Panc1 (cell line): ENCODE measurements at regions not wholly inside any gene's neighbourhood (a gene's known extent, or its start where the extent isn't known, plus 50 kb on each side); places are given as distances from the start of the nearest gene placed in this dataset.

ENCODE experiments used
- ATAC-seq: fragments of 200-7000 bp; cut with Tn5 transposase; 2 replicates; pipeline ENCODE4 v1.9.1; 2020; ENCODE audit warnings: mild to moderate bottlenecking, moderate library complexity
- BruUV-seq: library from RNA; stranded (reverse); fragments of 400-500 nt; replicated peaks from 2 replicates; lab custom pipeline; 2021; lab: Mats Ljungman, UMichigan
- CTCF ChIA-PET: fragments of 300-600 bp; sonication (Branson Sonifier 250); formaldehyde crosslinking; loops from one replicate; lab custom pipeline; 2022; ENCODE audit warnings: antibody characterized with exemption; lab: Charles Lee
- POLR2A ChIA-PET: fragments of 300-600 bp; sonication (Branson Sonifier 250); formaldehyde crosslinking; loops from one replicate; lab custom pipeline; 2022; ENCODE audit warnings: antibody characterized with exemption; lab: Charles Lee
- DNase-seq: peaks from one replicate; pipeline ENCODE4 v3.0.0-alpha.2; 2010; ENCODE audit warnings: low read depth, low spot score
- H3K27ac ChIP-seq: 2 replicates; pipeline ENCODE4 v1.5.1; 2011; ENCODE audit warnings: mild to moderate bottlenecking, low read length, inconsistent platforms
- H3K27me3 ChIP-seq: fragments of 200-500 bp; sonication (Bioruptor generic); 2 replicates; pipeline ENCODE4 v1.6.0; 2014; ENCODE audit warnings: low read length, inconsistent platforms; ENCODE audit not compliant: control insufficient read depth, insufficient read depth
- H3K36me3 ChIP-seq: fragments of 200-500 bp; sonication (Bioruptor generic); 2 replicates; pipeline ENCODE4 v1.5.1; 2014; ENCODE audit warnings: inconsistent platforms, mild to moderate bottlenecking, low read length, moderate library complexity; ENCODE audit not compliant: control insufficient read depth, insufficient read depth
- H3K4me1 ChIP-seq: 2 replicates; pipeline ENCODE4 v1.5.1; 2011; ENCODE audit warnings: inconsistent platforms, mild to moderate bottlenecking, low read length, moderate library complexity; ENCODE audit not compliant: control insufficient read depth, insufficient read depth
- H3K4me3 ChIP-seq, 2 experiments: 2 replicates each; pipeline ENCODE4 v1.5.1; 2011 to 2012; ENCODE audit warnings: low read depth in 2 of 2, low read length in 2 of 2, mild to moderate bottlenecking in 2 of 2, inconsistent platforms in 1 of 2, moderate library complexity in 1 of 2
- H3K9me3 ChIP-seq: fragments of 200-500 bp; sonication (Bioruptor generic); 2 replicates; pipeline ENCODE4 v1.5.1; 2014; ENCODE audit warnings: low read depth, mild to moderate bottlenecking, inconsistent platforms, low read length, moderate library complexity; ENCODE audit not compliant: control insufficient read depth, insufficient read depth
- POLR2AphosphoS5 ChIP-seq: IDR thresholded peaks from 2 replicates; pipeline ENCODE4 v1.6.1; 2012; ENCODE audit warnings: mild to moderate bottlenecking, low read depth, low read length, moderate library complexity
- REST ChIP-seq, 2 experiments: IDR thresholded peaks; 2 replicates each; pipeline ENCODE4 v1.6.1; 2011 to 2012; ENCODE audit warnings: low read depth in 2 of 2, control low read depth in 1 of 2, low read length in 1 of 2, mild to moderate bottlenecking in 1 of 2, moderate library complexity in 1 of 2; ENCODE audit not compliant: insufficient read depth in 1 of 2
- SIN3A ChIP-seq: IDR thresholded peaks from 2 replicates; pipeline ENCODE4 v1.6.1; 2012; ENCODE audit warnings: low read depth, mild to moderate bottlenecking, low read length, moderate library complexity, borderline replicate concordance; ENCODE audit not compliant: insufficient read depth
- TCF7L2 ChIP-seq: IDR thresholded peaks from 2 replicates; pipeline ENCODE4 v1.6.1; 2011; ENCODE audit warnings: mild to moderate bottlenecking, low read depth, low read length, inconsistent platforms
- in situ Hi-C: cut with HindIII; loops from 2 replicates; pipeline ENCODE4 v1.10.0; 2016; ENCODE audit warnings: low sequenced_read_pairs, low pct_unique_long_range_greater_than_20kb
- intact Hi-C: fragments of 100-400 bp; cut with micrococcal nuclease; formaldehyde crosslinking; loops from one replicate; pipeline ENCODE4 v1.10.0; 2022; ENCODE audit not compliant: unreplicated experiment
- TF ChIP-seq, protein P1 (sequence below): fragments of 450-650 bp; IDR thresholded peaks from 2 replicates; pipeline ENCODE4 v1.5.1; 2017; ENCODE audit warnings: mild to moderate bottlenecking

DNA sequence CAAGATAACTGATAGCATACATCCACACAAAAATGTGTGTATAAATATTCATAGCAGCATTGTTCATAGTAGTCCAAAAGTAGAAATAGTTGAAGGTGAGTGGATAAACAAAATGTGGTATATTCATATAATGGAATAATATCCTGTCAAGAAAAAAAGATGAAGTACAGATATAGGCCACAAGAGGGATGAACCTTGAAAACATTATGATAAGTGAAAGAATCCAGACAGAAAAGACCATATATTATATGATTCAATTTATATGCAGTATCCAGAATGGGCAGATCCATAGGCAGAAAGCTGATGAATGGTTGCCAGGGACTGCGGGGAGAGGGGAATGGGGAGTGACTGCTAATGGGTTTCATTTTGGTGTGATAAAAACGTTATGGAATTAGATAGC is 54.3 kb upstream of the TNIK start:
- intact Hi-C loops = no loop called here
- no peaks in the 10 kb centered on the region for H3K27me3 ChIP-seq
- ATAC-seq = no peak
- no peaks in the 10 kb centered on the region for H3K36me3 ChIP-seq
- BruUV-seq = no TSS peak
- no peaks in the 10 kb centered on the region for H3K4me1 ChIP-seq
- H3K9me3 ChIP-seq = no peaks in the 10 kb centered on the region
- no peak overlapping the region for H3K27ac ChIP-seq
- in situ Hi-C loops = no loop called here
- no peak overlapping the region for H3K4me3 ChIP-seq
- CTCF ChIA-PET = no interaction called here
- TF ChIP-seq, protein P1, sequence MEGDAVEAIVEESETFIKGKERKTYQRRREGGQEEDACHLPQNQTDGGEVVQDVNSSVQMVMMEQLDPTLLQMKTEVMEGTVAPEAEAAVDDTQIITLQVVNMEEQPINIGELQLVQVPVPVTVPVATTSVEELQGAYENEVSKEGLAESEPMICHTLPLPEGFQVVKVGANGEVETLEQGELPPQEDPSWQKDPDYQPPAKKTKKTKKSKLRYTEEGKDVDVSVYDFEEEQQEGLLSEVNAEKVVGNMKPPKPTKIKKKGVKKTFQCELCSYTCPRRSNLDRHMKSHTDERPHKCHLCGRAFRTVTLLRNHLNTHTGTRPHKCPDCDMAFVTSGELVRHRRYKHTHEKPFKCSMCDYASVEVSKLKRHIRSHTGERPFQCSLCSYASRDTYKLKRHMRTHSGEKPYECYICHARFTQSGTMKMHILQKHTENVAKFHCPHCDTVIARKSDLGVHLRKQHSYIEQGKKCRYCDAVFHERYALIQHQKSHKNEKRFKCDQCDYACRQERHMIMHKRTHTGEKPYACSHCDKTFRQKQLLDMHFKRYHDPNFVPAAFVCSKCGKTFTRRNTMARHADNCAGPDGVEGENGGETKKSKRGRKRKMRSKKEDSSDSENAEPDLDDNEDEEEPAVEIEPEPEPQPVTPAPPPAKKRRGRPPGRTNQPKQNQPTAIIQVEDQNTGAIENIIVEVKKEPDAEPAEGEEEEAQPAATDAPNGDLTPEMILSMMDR = no peak; the same call in 1 of the 2 replicates
- TF ChIP-seq SIN3A (no peak), REST (IDR thresholded peaks at IDR 0.05; ENCODE audit: insufficient read depth in 1 of 2, low read depth in 2 of 2, low read length in 1 of 2) (no peak), TCF7L2 (no peak), POLR2AphosphoS5 (no peak)
- no peak for DNase-seq
- POLR2A ChIA-PET = no interaction called here

DNA sequence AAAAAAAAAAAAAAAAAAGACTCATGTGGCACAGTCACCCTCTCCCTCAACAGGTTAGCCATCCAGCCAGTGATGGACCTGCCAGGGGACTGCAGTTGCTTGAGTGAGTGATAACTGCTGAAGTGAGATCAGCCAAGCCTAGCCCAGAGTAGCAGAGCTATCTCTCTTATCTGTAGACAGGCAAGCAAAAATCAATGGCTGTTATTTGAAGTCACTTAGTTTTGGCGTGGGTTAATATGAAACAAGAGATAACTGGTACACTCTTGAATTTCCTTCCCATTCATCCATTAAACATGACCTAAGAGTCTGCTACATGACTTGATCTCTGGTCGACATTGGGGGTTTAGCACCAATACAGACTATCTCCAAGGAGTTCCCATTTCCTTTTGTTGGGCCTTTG is 51.2 kb upstream of the TNIK start:
- BruUV-seq = no TSS peak

More for the DNA sequence above, 51.2 kb upstream of the TNIK start:
- in situ Hi-C loops (no loop called here), intact Hi-C loops (no loop called here)
- ATAC-seq = no peak
- Histone ChIP-seq H3K4me1 (no peaks in the 10 kb centered on the region), H3K27me3 (no peaks in the 10 kb centered on the region), H3K9me3 (no peaks in the 10 kb centered on the region), H3K36me3 (no peaks in the 10 kb centered on the region), H3K27ac (no peak overlapping the region), H3K4me3 (no peak overlapping the region)
- CTCF ChIA-PET = no interaction called here
- no peak for DNase-seq
- no peak for TF ChIP-seq REST (IDR thresholded peaks at IDR 0.05; ENCODE audit: insufficient read depth in 1 of 2, low read depth in 2 of 2, low read length in 1 of 2)
- no peak for TF ChIP-seq TCF7L2
- TF ChIP-seq, protein P1 = no peak
- TF ChIP-seq SIN3A = no peak
- no peak for TF ChIP-seq POLR2AphosphoS5
- POLR2A ChIA-PET = no interaction called here
